Common myeloid progenitor, CD34-positive (primary cell): ENCODE measurements at regions not wholly inside any gene's neighbourhood (a gene's known extent, or its start where the extent isn't known, plus 50 kb on each side); places are given as distances from the start of the nearest gene placed in this dataset.

ENCODE experiments used
- CTCF ChIA-PET: fragments of 350-600 bp; sonication (Branson Sonifier 250); formaldehyde crosslinking; loops from one replicate; lab custom pipeline; 2021; ENCODE audit warnings: antibody characterized with exemption; lab: Charles Lee
- POLR2A ChIA-PET: fragments of 350-600 bp; sonication (Branson Sonifier 250); formaldehyde crosslinking; loops from one replicate; lab custom pipeline; 2021; ENCODE audit warnings: antibody characterized with exemption; lab: Charles Lee
- DNase-seq, 3 donors: peaks; one replicate each; pipeline versions ENCODE4 v3.0.0 to v3.0.0-alpha.2; 2013
- H3K27ac ChIP-seq, 2 experiments: 1 replicate in 1 of 2; 2 replicates in 1 of 2; pipeline ENCODE4 v1.7.0; 2013; ENCODE audit warnings: inconsistent platforms in 2 of 2, low read length in 2 of 2, mild to moderate bottlenecking in 2 of 2, low read depth in 1 of 2, moderate library complexity in 1 of 2; ENCODE audit not compliant: severe bottlenecking in 2 of 2, insufficient read depth in 1 of 2, poor library complexity in 1 of 2
- H3K27me3 ChIP-seq, 5 experiments: replicated peaks in 2 of 5; 1 replicate in 3 of 5; 2 replicates in 2 of 5; pipeline versions ENCODE4 v1.6.1 to v1.7.0; 2013; ENCODE audit warnings: low read length in 4 of 5, mild to moderate bottlenecking in 2 of 5, moderate library complexity in 2 of 5, inconsistent platforms in 1 of 5; ENCODE audit not compliant: insufficient read depth in 5 of 5, control insufficient read depth in 4 of 5
- H3K36me3 ChIP-seq, 4 experiments: 1 replicate in 2 of 4; 2 replicates in 2 of 4; pipeline versions ENCODE4 v1.6.1 to v1.7.0; 2013; ENCODE audit warnings: low read length in 3 of 4, control low read depth in 1 of 4, mild to moderate bottlenecking in 1 of 4; ENCODE audit not compliant: control insufficient read depth in 4 of 4, insufficient read depth in 4 of 4
- H3K4me1 ChIP-seq, 4 experiments: 1 replicate in 3 of 4; 2 replicates in 1 of 4; pipeline versions ENCODE4 v1.6.1 to v1.7.1; 2013; ENCODE audit warnings: low read length in 3 of 4, mild to moderate bottlenecking in 3 of 4, control low read depth in 1 of 4, inconsistent platforms in 1 of 4, moderate library complexity in 1 of 4; ENCODE audit not compliant: control insufficient read depth in 4 of 4, insufficient read depth in 4 of 4; ENCODE audit errors: control extremely low read depth in 1 of 4
- H3K4me3 ChIP-seq, 7 experiments: 1 replicate in 4 of 7; 2 replicates in 3 of 7; pipeline versions ENCODE4 v1.5.1 to v1.7.0; 2013; ENCODE audit warnings: mild to moderate bottlenecking in 7 of 7, low read length in 6 of 7, moderate library complexity in 6 of 7, inconsistent platforms in 2 of 7, low read depth in 2 of 7, control low read depth in 1 of 7; ENCODE audit not compliant: insufficient read depth in 4 of 7, control insufficient read depth in 1 of 7; ENCODE audit errors: extremely low read depth in 1 of 7
- H3K9me3 ChIP-seq, 5 experiments: 1 replicate in 4 of 5; 2 replicates in 1 of 5; pipeline versions ENCODE4 v1.6.1 to v1.7.1; 2013; ENCODE audit warnings: low read length in 4 of 5, mild to moderate bottlenecking in 2 of 5, inconsistent platforms in 1 of 5, low read depth in 1 of 5, moderate library complexity in 1 of 5; ENCODE audit not compliant: control insufficient read depth in 4 of 5, insufficient read depth in 2 of 5; ENCODE audit errors: control extremely low read depth in 1 of 5
- WGBS: methylation state at CpG from one replicate; pipeline ENCODE4 v1.1.5; 2013; ENCODE audit not compliant: insufficient coverage; 5-methylcytosine and 5-hydroxymethylcytosine counted together

DNA sequence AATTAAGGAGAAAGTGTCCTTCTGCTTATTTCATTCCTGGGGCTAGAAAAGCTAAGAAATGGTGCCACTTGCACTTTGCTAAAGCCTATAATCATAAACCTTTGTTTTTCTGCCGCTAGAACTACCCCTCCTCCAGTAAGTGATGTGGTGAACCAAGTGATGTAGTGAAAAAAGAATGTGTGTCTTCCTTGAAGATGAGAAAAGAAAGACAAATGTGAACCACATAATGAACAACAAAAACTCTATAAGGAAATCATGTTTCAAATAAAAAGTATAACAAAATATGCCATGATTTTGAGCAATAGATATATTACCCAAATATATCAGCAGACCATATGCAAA is 179.0 kb upstream of the SGCD start:
- Histone ChIP-seq H3K36me3 (no peaks in the 10 kb centered on the region), H3K4me1 (no peaks in the 10 kb centered on the region), H3K9me3 (peaks cover 0 to 3% (median 0%) of the 10 kb centered on the region in 5 experiments), H3K27me3 (no peaks in the 10 kb centered on the region), H3K27ac (no peak overlapping the region), H3K4me3 (no peak overlapping the region)
- ChIA-PET POLR2A (no interaction called here), CTCF (no interaction called here)
- DNase-seq = no peak
- WGBS = no CpG with 5 or more reads among the region's 1 CpG

DNA sequence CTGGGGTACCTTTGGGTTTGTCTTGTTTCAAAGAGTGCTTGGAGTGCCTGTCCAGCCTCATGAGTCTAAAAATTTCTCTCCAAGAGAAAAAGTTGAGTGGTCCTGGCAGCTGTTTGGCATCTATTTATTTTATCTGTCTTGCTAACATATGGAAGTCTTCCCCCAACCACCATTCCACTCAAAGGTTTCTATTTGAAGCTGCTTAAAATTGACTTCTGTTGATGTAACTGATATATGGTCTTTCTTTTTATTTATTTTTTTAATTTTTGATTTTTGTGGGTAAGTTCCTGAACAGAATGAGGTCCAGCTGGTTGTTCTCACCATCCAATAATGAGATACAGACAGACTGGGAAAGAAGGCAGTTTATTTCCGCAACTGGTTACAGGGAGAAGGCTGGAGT is 178.7 kb upstream of the SGCD start:
- Histone ChIP-seq H3K4me1 (no peaks in the 10 kb centered on the region), H3K9me3 (no peaks in the 10 kb centered on the region), H3K4me3 (no peak overlapping the region), H3K36me3 (no peaks in the 10 kb centered on the region), H3K27ac (no peak overlapping the region), H3K27me3 (no peaks in the 10 kb centered on the region)
- no CpG with 5 or more reads among the region's 1 CpG for WGBS
- POLR2A ChIA-PET = no interaction called here
- CTCF ChIA-PET = no interaction called here
- no peak for DNase-seq

DNA sequence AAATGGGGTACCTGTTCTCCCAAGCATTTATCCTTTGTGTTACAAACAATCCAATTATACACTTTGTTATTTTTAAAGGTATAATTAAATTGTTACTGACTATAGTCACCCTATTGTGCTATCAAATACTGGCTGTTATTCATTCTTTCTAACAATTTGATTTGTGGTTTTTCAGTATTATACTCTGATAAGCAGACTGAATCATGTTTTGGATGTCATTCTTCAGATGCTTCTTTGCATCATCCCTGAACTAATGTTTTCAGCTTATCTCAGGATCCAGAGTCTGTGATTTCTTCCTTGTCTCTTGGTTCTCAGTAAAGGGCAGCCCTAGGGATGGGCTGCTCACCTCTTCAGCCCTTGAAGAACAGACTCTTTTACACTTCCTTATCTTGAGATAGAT is 177.8 kb upstream of the SGCD start:
- H3K27ac ChIP-seq = no peak overlapping the region
- no peaks in the 10 kb centered on the region for H3K36me3 ChIP-seq
- no peak overlapping the region for H3K4me3 ChIP-seq
- H3K9me3 ChIP-seq = no peaks in the 10 kb centered on the region
- H3K27me3 ChIP-seq = no peaks in the 10 kb centered on the region
- H3K4me1 ChIP-seq = no peaks in the 10 kb centered on the region
- ChIA-PET CTCF (no interaction called here), POLR2A (no interaction called here)
- DNase-seq = no peak

DNA sequence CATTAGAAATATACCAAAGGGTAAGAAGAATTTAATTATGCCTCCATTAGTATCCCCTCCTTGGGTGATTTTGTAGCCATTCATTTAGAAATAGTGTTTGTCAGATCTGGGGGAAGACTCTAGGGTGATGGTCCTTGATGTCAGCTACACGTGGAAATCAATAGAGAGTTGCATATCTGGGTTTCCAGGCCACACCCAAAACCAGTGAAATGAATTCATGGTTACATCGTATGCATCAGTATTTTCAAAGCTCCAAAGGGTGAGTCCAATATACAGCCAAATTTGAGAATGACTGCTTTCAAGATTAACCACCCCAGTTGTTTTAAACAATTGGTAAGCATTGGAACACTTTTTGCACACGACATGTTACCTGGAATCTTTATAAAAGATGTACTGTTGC is 173.4 kb upstream of the SGCD start:
- Histone ChIP-seq H3K27ac (no peak overlapping the region), H3K4me3 (no peak overlapping the region), H3K4me1 (no peaks in the 10 kb centered on the region), H3K9me3 (no peaks in the 10 kb centered on the region), H3K27me3 (no peaks in the 10 kb centered on the region), H3K36me3 (no peaks in the 10 kb centered on the region)
- CTCF ChIA-PET = no interaction called here
- 93% methylated on average over 3 of the region's 3 CpGs for WGBS
- POLR2A ChIA-PET = no interaction called here
- no peak for DNase-seq

DNA sequence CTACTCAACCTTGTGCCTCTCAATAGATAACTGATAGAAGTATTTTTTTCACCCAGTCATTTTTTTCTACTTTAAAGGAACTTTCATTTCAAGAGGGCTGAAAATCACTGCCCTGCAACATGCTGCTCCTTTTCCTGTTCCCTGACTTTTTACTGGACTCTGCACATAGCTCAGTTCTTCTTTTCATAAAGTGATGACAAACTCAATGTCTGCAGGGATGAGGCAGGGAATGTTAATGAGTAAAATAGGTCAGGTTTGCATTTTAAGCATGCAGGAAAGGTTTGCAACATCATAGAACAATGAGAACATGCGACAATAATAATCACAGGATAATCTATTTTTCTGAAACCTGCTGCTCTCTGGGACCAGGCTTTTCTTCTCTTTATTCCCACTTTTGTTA is 172.2 kb upstream of the SGCD start:
- ChIA-PET POLR2A (no interaction called here), CTCF (no interaction called here)
- no peak overlapping the region for H3K27ac ChIP-seq
- no peak for DNase-seq
- no peaks in the 10 kb centered on the region for H3K9me3 ChIP-seq
- no peaks in the 10 kb centered on the region for H3K36me3 ChIP-seq
- H3K27me3 ChIP-seq = no peaks in the 10 kb centered on the region
- no peak overlapping the region for H3K4me3 ChIP-seq
- 100% methylated on average over 1 of the region's 1 CpG for WGBS
- no peaks in the 10 kb centered on the region for H3K4me1 ChIP-seq

DNA sequence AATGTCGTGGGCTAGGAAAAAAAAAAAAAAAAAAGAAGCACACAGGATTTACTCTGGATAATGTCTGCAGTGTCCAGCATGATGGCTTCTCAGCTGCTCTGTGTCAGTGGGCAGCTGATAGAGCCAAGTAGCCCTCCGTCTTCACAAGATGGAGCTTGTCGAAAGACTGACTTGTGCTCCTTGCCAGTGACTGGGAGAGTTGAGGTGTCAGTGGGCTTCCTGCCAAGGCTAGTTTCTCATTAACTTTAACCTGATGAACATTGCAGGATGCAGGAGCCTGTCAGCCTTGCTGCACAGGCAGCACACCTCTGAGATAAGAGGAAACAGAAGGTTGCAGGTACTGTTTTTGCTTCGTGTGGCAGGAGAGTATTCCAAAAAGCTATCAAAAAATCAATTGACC is 171.4 kb upstream of the SGCD start:
- no peaks in the 10 kb centered on the region for H3K9me3 ChIP-seq
- H3K4me3 ChIP-seq = no peak overlapping the region
- 63% methylated on average over 4 of the region's 4 CpGs for WGBS
- ChIA-PET CTCF (no interaction called here), POLR2A (no interaction called here)
- no peaks in the 10 kb centered on the region for H3K4me1 ChIP-seq
- no peak overlapping the region for H3K27ac ChIP-seq
- DNase-seq = no peak
- no peaks in the 10 kb centered on the region for H3K27me3 ChIP-seq
- no peaks in the 10 kb centered on the region for H3K36me3 ChIP-seq

DNA sequence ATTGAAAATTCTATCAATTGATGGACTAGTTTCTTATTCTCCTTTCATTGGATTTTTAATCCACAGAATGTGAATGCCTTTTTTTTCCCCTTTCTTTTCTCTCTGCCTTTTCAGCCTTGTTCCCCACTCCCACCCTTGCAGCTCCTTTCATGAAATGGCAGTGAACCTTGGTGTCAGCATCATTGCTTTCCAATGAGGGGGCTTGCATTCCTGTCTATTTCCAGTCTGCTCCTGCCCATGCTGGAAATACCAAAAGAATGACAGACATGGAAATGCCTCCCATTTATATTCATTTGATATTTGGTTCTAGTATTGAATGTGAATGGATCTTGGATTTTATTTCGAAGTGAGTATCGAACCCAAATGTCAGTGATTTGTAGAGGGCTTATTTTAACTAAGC is 162.7 kb upstream of the SGCD start:
- CTCF ChIA-PET = interaction anchor here (0.6 kb wide), 1 partner anchor 304 kb away, joined by 3 read pairs; no protein-coding TSS in a partner anchor
- no peak overlapping the region for H3K4me3 ChIP-seq
- no peak overlapping the region for H3K27ac ChIP-seq
- DNase-seq = no peak
- no peaks in the 10 kb centered on the region for H3K4me1 ChIP-seq
- H3K27me3 ChIP-seq = no peaks in the 10 kb centered on the region
- POLR2A ChIA-PET = no interaction called here
- H3K36me3 ChIP-seq = no peaks in the 10 kb centered on the region
- 80% methylated on average over 1 of the region's 2 CpGs for WGBS
- H3K9me3 ChIP-seq = no peaks in the 10 kb centered on the region

DNA sequence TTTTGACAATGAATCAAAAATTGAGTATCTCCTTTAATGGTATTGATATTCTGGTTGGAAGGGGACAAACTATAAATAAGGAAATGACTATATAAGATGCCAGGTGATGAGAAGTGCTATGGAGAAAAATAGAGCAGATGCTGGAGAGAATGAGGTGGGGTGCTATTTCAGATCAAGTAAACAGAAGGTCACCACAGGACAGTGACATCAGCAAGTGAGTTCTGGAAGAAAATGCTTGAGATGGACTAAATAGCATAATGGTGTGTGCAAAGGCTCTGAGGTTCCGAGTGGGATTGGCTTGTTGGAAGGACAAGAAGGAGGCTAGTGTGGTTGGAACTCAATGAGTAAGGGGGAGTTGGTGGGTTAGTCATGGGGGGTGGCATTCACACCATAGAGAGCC is 157.5 kb upstream of the SGCD start:
- ChIA-PET POLR2A (no interaction called here), CTCF (no interaction called here)
- no peak for DNase-seq
- H3K27me3 ChIP-seq = no peaks in the 10 kb centered on the region
- 89% methylated on average over 1 of the region's 1 CpG for WGBS
- H3K9me3 ChIP-seq = no peaks in the 10 kb centered on the region
- H3K36me3 ChIP-seq = no peaks in the 10 kb centered on the region
- H3K4me3 ChIP-seq = no peak overlapping the region
- H3K27ac ChIP-seq = no peak overlapping the region
- H3K4me1 ChIP-seq = no peaks in the 10 kb centered on the region
